Fibroblast of skin of right biceps (primary cell): ENCODE measurements at regions not wholly inside any gene's neighbourhood (a gene's known extent, or its start where the extent isn't known, plus 50 kb on each side); places are given as distances from the start of the nearest gene placed in this dataset.

ENCODE experiments used
- DNase-seq: peaks from one replicate; pipeline ENCODE4 v3.0.0-alpha.2; 2013

GRCh38 chr18:67636597-67637385 lies 120.3 kb upstream of the DSEL start:
- no peak for DNase-seq

- no peak for DNase-seq
Observed at GRCh38 chr18:67634631-67635338, 118.3 kb upstream of the DSEL start.

- DNase-seq, result no peak
Observed at GRCh38 chr18:67633939-67634338, 117.4 kb upstream of the DSEL start.

- no peak for DNase-seq
Observed at GRCh38 chr18:67621906-67622305, 105.4 kb upstream of the DSEL start.

- DNase-seq, result no peak
Observed at GRCh38 chr18:67621049-67621713, 104.7 kb upstream of the DSEL start.

- DNase-seq, result no peak
Observed at GRCh38 chr18:67618061-67618460, 101.5 kb upstream of the DSEL start.

- DNase-seq, result no peak
Observed at GRCh38 chr18:67615876-67616275, 99.4 kb upstream of the DSEL start.

GRCh38 chr18:67613731-67614130 lies 97.2 kb upstream of the DSEL start:
- DNase-seq, result no peak

GRCh38 chr18:67612281-67612680 lies 95.8 kb upstream of the DSEL start:
- DNase-seq, result no peak

GRCh38 chr18:67608615-67609273 lies 92.2 kb upstream of the DSEL start:
- peak; percentile 70 for DNase-seq

- peak; percentile 17 for DNase-seq
Observed at GRCh38 chr18:67608191-67608590, 91.7 kb upstream of the DSEL start.

- DNase-seq, result peak; percentile 90
Observed at GRCh38 chr18:67600181-67601180, 84.0 kb upstream of the DSEL start.

- peak; percentile 75 for DNase-seq
Observed at GRCh38 chr18:67599277-67599676, 82.8 kb upstream of the DSEL start.

- no peak for DNase-seq
Observed at GRCh38 chr18:67597759-67598158, 81.2 kb upstream of the DSEL start.

- DNase-seq, result no peak
Observed at GRCh38 chr18:67596003-67596402, 79.5 kb upstream of the DSEL start.

GRCh38 chr18:67590571-67591141 lies 74.1 kb upstream of the DSEL start:
- DNase-seq, result peak; percentile 60

GRCh38 chr18:67589325-67589724 lies 72.8 kb upstream of the DSEL start:
- no peak for DNase-seq

- no peak for DNase-seq
Observed at GRCh38 chr18:67586101-67586500, 69.6 kb upstream of the DSEL start.

- DNase-seq, result peak; percentile 72
Observed at GRCh38 chr18:67583621-67584020, 67.1 kb upstream of the DSEL start.

GRCh38 chr18:67582488-67582887 lies 66.0 kb upstream of the DSEL start:
- peak; percentile 10 for DNase-seq

- DNase-seq, result no peak
Observed at GRCh38 chr18:67581178-67581577, 64.7 kb upstream of the DSEL start.

- DNase-seq, result peak; percentile 48
Observed at GRCh38 chr18:67577386-67577785, 60.9 kb upstream of the DSEL start.
